Stomach (tissue), 4 donors: ENCODE measurements at regions not wholly inside any gene's neighbourhood (a gene's known extent, or its start where the extent isn't known, plus 50 kb on each side); places are given as distances from the start of the nearest gene placed in this dataset.

Experiments
- CTCF ChIP-seq, 7 experiments: fragments of 450-650 bp in 4 of 7; fragments of 200-600 bp in 3 of 7; sonication (generic) in 3 of 7; IDR thresholded peaks; one replicate each; pipeline ENCODE4 v1.5.1; 2016 to 2019; ENCODE audit warnings: antibody characterized with exemption in 7 of 7, control low read depth in 2 of 7, mild to moderate bottlenecking in 1 of 7
- EP300 ChIP-seq: sonication (generic); formaldehyde crosslinking; IDR thresholded peaks from one replicate; pipeline ENCODE4 v1.6.1; 2017; ENCODE audit warnings: antibody characterized with exemption
- POLR2A ChIP-seq, 4 donors: fragments of 450-650 bp; IDR thresholded peaks; one replicate each; pipeline ENCODE4 v1.6.1; 2016; ENCODE audit warnings: antibody characterized with exemption in 4 of 4, control low read depth in 2 of 4, mild to moderate bottlenecking in 1 of 4, moderate library complexity in 1 of 4

- no peak for TF ChIP-seq CTCF (IDR thresholded peaks at IDR 0.05)
- no peak for TF ChIP-seq POLR2A (IDR thresholded peaks at IDR 0.05)
- no peak for TF ChIP-seq EP300
Measured at GRCh38 chr1:38701088-38701487, 158.5 kb downstream of the RRAGC start.
